HG03354 (cell line): ENCODE measurements at regions not wholly inside any gene's neighbourhood (a gene's known extent, or its start where the extent isn't known, plus 50 kb on each side); places are given as distances from the start of the nearest gene placed in this dataset.
"Not testable (repeated sequence)": the region's sequence is repeated elsewhere in the genome, so short reads cannot be mapped to it uniquely, and the experiment has no call there.

Source experiments
- ATAC-seq: cut with Tn5 transposase; IDR thresholded peaks from one replicate; pipeline ENCODE4 v1.9.1; 2021; ENCODE audit warnings: mild to moderate bottlenecking; ENCODE audit not compliant: unreplicated experiment, poor library complexity, severe bottlenecking

GRCh38 chr22:15772337-15772736 lies 82.5 kb downstream of the POTEH start:
- not testable (repeated sequence) for ATAC-seq

- ATAC-seq = not testable (repeated sequence)
Measured at GRCh38 chr22:15775118-15775517, 85.3 kb downstream of the POTEH start.

DNA sequence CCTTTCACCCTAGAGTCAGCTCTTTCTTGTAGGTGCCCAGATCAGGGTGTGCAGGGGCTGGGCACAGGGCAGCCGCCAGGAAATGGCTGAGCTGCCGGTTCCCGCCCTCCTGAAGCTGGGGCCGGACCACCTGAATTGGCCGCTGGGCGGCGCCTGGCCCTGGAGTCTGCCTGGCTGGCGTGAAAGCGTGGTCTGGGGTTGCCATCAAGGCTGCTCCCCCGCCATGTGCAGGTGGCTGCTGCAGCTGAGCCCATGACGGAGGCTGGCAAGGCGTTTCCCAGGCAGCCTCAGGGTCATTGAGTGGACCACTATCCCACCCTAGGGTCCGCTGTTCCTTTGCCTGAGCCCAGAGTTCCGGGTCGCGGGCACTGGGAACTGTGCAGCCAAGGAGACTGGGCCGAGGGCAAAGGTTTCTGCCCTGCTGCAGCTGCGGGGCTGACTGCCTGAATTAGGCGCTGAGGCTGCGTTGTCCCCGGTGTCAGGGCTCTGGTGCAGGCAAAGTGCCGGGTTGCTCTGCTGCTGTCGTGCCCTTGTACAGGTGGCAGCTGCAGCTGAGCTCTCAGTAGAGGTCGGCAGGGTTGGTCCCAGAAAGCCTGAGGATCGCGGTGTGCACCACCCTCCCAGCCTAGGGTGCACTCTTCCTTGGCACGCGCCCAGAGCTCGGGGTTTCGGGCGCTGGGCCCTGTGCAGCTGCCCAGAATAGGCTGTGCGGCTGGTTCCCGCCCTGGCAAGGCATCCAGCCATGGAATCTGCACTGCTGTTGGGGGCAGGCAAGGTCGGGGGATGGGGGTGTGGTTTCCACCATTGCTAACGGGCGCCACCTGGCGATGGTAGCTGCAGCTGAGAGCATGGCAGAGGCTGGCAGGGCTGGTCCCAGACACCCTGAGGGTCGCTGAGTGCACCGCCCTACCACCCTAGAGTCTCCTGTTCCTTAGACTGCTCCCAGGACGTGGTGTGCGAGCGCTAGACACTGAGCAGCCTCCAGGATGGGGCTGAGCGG lies 86.1 kb downstream of the POTEH start:
- peak; percentile 51 for ATAC-seq

- not testable (repeated sequence) for ATAC-seq
Measured at GRCh38 chr22:15776727-15777126, 86.9 kb downstream of the POTEH start.

- not testable (repeated sequence) for ATAC-seq
Measured at GRCh38 chr22:15777150-15777549, 87.3 kb downstream of the POTEH start.

- ATAC-seq = not testable (repeated sequence)
Measured at GRCh38 chr22:15777557-15777956, 87.7 kb downstream of the POTEH start.

GRCh38 chr22:15778366-15778765 lies 88.5 kb downstream of the POTEH start:
- ATAC-seq = not testable (repeated sequence)

DNA sequence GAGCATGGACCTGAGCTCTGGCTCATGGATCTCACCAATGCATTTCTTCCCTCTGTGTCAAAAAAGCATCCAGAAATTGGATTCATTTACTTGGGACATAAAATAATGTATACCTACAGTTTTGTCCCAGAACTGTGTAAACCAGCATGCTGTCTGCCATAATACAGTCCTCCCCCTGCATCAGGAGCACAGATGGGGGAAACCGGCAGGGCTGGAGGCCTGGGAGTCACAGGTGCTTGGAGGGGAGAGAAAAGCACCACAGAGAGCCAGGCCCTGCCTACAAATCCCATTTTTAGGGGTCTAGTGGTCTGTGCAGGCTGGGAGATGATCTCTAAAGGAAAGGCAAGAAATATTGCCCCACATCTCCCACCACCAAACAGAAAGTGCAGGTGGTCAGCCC lies 91.8 kb downstream of the POTEH start:
- ATAC-seq = not testable (repeated sequence)

GRCh38 chr22:15782933-15783332 lies 93.1 kb downstream of the POTEH start:
- not testable (repeated sequence) for ATAC-seq

GRCh38 chr22:15784383-15785085 lies 94.7 kb downstream of the POTEH start:
- ATAC-seq = not testable (repeated sequence)

DNA sequence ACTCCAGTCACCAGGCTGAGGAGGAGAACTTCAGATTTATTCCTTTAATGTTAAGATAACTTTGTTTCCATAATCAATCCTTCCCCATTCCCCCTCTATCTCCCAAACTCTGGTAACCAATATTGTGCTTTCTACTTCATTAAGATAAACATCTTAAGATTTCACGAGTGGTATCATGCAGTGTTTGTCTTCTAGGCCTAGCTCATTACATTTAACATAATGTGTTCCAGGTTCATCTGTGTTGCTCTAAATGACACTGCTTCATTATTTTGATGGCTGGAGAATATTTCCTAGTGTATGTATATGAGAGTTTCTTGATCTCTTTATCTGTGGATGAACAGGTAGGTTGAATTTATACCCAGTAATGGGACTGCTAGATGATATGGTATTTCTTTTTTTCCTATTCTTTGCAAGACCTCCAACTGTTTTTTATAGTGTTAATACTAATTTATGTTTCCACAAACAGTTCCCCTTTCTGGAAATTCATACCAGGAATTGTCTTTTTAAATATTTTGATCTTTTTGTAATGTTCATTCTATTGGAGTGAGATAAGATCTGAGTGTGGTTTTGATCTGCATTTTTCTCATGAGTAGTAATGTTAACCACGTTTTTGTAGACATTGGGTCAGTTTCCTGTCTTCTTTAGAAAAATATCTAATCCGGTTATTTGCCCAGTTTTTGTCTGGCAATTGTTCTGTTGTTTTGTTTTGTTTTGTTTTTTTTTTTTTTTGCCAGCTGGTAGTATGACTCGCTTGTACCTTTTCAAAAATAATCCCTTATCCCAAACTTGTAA lies 97.3 kb downstream of the POTEH start:
- not testable (repeated sequence) for ATAC-seq

DNA sequence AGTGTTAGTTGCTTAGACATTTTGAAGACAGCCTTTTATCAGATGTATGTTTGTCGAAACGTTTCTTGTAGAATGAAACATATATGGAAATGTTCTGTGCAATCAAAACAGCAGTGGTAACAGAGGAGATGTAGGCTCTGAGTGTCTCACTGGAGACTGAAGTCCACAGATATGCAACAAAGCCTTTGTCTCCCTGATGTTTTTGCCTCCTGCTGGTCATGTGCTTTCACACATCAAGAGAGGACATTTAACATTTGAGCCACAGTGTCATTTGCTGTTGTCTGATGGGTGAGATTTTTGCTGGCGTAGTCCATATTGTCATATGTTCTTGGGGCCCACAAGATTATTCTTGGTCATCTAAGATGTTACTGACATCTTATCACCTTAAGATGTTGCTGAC lies 101.7 kb downstream of the POTEH start:
- not testable (repeated sequence) for ATAC-seq

DNA sequence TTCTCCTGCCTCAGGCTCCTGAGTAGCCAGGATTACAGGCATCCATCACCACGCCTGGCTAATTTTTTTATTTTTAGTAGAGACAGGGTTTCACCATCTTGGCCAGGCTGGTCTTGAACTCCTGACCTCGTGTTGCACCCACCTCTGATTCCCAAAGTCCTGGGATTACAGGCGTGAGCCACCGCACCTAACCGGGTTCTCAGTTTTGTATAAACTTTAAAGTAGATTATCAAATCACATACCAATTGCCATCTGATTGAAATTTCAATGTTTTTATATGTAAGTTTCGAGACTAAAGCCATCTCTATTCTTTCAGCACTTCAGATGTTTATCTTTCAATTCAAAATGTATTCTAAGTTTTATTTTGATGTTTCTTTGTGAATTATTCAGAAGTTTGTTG lies 110.1 kb downstream of the POTEH start:
- ATAC-seq = not testable (repeated sequence)

DNA sequence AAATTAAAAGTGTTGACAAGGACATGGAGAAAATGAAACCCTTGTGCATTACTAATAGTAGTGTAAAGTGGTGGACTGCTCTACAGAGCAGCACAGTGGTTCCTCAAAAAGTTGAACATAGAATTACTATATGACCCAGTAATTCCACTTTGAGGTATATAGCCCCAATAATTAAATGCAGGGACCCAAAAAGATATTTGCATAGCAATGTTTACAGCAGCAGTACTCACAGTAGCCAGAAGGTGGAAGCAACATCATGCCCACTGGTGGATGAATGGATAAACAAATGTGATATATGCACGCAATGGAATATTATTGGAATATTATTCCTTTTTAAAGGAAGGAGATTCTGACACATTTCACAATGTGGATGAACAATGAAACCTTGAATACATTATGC lies 121.3 kb downstream of the POTEH start:
- ATAC-seq = peak; percentile 62

- not testable (repeated sequence) for ATAC-seq
Measured at GRCh38 chr22:15815783-15816182, 126.0 kb downstream of the POTEH start.

DNA sequence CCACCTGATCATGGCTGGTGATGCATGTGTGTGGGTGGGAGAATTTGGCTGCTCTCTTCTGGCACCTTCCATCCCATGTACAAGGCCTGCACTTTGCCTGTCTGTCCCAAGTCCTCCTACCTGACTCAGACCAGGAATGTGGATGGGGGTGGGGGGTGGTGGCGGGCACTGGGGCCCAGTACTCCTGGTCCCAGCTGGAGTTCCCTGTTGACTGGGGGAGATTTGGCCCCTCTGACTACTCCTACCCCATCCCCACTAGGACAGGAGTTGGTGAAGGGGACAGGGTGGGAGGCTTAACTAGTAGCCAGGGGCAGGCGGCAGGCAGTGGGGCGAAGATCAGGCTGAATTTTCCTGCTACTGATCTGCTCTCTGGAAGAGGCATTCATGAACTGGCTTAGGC lies 126.6 kb downstream of the POTEH start:
- ATAC-seq = not testable (repeated sequence)

DNA sequence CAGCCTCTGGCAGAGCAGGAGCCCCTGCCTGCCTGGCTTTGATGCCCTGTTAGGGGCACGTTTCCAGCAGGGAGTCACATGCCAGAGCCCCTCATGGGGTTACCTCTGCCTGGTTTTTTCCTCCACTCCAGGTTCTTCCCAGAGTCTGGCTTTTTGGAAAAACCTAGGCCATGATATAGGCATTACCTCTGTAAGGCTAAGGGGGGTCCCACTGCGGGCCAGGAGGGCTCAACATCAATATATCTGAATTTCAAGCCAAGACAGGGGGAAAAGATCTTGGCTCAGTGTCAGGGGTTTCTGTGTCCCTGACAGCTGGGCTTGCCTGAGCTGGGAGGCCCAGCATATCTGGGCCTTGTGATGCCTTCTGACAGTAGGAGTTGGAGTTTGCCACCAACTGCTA lies 127.4 kb downstream of the POTEH start:
- not testable (repeated sequence) for ATAC-seq

- ATAC-seq = not testable (repeated sequence)
Measured at GRCh38 chr22:15819886-15820285, 130.1 kb downstream of the POTEH start.

DNA sequence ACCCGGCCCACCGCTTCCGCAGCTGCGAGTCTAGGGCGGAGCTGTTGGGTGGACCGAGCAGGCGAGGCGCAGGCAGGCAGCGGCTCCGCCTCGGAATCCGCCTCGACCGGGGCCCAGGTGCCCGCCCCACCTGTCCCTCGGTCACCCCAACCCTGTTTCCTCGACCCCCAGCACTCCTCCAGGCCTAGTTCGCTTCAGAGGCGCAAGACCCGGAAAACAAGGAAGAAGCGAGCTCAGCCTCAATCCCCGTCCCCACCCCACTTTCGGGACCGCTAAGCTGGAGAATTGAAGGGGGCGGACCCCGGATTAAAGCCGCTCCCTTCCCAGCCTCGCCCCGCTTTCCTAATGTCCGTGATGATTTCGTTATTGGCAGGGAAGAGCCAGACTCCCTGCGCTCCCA lies 131.3 kb downstream of the POTEH start:
- not testable (repeated sequence) for ATAC-seq

DNA sequence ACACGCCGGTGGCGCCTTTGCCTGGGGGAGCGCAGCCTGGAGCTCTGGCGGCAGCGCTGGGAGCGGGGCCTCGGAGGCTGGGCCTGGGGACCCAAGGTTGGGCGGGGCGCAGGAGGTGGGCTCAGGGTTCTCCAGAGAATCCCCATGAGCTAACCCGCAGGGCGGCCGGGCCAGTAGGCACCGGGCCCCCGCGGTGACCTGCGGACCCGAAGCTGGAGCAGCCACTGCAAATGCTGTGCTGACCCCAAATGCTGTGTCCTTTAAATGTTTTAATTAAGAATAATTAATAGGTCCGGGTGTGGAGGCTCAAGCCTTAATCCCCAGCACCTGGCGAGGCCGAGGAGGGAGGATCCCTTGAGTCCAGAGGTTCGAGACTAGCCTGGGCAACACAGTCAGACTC lies 132.2 kb downstream of the POTEH start:
- not testable (repeated sequence) for ATAC-seq
